ENCODE measurements at regions not wholly inside any gene's neighbourhood (a gene's known extent, or its start where the extent isn't known, plus 50 kb on each side); places are given as distances from the start of the nearest gene placed in this dataset.

- Mint-ChIP-seq H3K27ac (no peak overlapping the region), H3K36me3 (ENCODE audit: low read depth) (no peaks in the 10 kb centered on the region), H3K9me3 (peaks cover 7% of the 10 kb centered on the region), H3K4me1 (ENCODE audit: low read depth) (no peaks in the 10 kb centered on the region), H3K27me3 (no peaks in the 10 kb centered on the region), H3K4me3 (no peak overlapping the region)
- intact Hi-C loops (cut with micrococcal nuclease): no loop called here
These were observed 933.1 kb downstream of the EPHA3 start for GRCh38 chr3:90040554-90040953.

GRCh38 chr3:90041995-90042394 lies 934.6 kb downstream of the EPHA3 start:
- no peak overlapping the region for H3K4me3 Mint-ChIP-seq
- H3K9me3 Mint-ChIP-seq: peaks cover 15% of the 10 kb centered on the region
- no peak overlapping the region for H3K27ac Mint-ChIP-seq
- intact Hi-C loops (cut with micrococcal nuclease): no loop called here
- H3K4me1 Mint-ChIP-seq (ENCODE audit: low read depth): no peaks in the 10 kb centered on the region
- no peaks in the 10 kb centered on the region for H3K36me3 Mint-ChIP-seq (ENCODE audit: low read depth)
- H3K27me3 Mint-ChIP-seq: no peaks in the 10 kb centered on the region

DNA sequence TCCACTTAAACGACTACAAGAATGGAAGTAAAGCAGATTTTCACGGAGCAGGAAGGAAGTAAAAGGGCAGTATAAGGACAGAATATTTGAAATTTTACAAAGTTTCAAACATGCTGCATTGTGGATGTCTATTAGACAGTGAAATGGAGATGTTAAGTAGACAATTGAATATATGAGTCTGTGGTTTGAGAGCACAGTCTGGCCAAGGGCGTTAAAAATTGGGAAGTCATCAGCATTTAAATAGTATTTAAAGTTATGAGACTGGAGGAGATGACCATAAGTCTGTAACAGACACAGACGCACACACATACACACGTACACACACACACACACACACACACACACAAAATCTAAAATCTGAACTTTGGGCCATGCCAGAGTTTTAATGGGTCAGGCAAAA lies 935.9 kb downstream of the EPHA3 start:
- no peaks in the 10 kb centered on the region for H3K36me3 Mint-ChIP-seq (ENCODE audit: low read depth)
- H3K27me3 Mint-ChIP-seq: no peaks in the 10 kb centered on the region
- H3K4me3 Mint-ChIP-seq: no peak overlapping the region
- H3K27ac Mint-ChIP-seq: no peak overlapping the region
- H3K4me1 Mint-ChIP-seq (ENCODE audit: low read depth): no peaks in the 10 kb centered on the region
- intact Hi-C loops (cut with micrococcal nuclease): no loop called here
- peaks cover 15% of the 10 kb centered on the region for H3K9me3 Mint-ChIP-seq

- Mint-ChIP-seq H3K9me3 (peaks cover 15% of the 10 kb centered on the region), H3K4me1 (ENCODE audit: low read depth) (no peaks in the 10 kb centered on the region), H3K27me3 (no peaks in the 10 kb centered on the region), H3K36me3 (ENCODE audit: low read depth) (no peaks in the 10 kb centered on the region), H3K4me3 (no peak overlapping the region), H3K27ac (no peak overlapping the region)
- intact Hi-C loops (cut with micrococcal nuclease): no loop called here
These were observed 936.8 kb downstream of the EPHA3 start for GRCh38 chr3:90044084-90044816.

GRCh38 chr3:90052425-90052950 lies 945.1 kb downstream of the EPHA3 start:
- Mint-ChIP-seq H3K36me3 (ENCODE audit: low read depth) (no peaks in the 10 kb centered on the region), H3K4me1 (ENCODE audit: low read depth) (no peaks in the 10 kb centered on the region)
- intact Hi-C loops (cut with micrococcal nuclease): no loop called here

GRCh38 chr3:90054311-90054710 lies 946.9 kb downstream of the EPHA3 start:
- Mint-ChIP-seq H3K4me3 (no peak overlapping the region), H3K9me3 (no peaks in the 10 kb centered on the region), H3K36me3 (ENCODE audit: low read depth) (no peaks in the 10 kb centered on the region), H3K27me3 (no peaks in the 10 kb centered on the region), H3K4me1 (ENCODE audit: low read depth) (no peaks in the 10 kb centered on the region), H3K27ac (no peak overlapping the region)
- intact Hi-C loops (cut with micrococcal nuclease): no loop called here

More at GRCh38 chr3:90052425-90052950, 945.1 kb downstream of the EPHA3 start:
- H3K9me3 Mint-ChIP-seq: no peaks in the 10 kb centered on the region
- H3K4me3 Mint-ChIP-seq: no peak overlapping the region
- H3K27me3 Mint-ChIP-seq: no peaks in the 10 kb centered on the region
- no peak overlapping the region for H3K27ac Mint-ChIP-seq

DNA sequence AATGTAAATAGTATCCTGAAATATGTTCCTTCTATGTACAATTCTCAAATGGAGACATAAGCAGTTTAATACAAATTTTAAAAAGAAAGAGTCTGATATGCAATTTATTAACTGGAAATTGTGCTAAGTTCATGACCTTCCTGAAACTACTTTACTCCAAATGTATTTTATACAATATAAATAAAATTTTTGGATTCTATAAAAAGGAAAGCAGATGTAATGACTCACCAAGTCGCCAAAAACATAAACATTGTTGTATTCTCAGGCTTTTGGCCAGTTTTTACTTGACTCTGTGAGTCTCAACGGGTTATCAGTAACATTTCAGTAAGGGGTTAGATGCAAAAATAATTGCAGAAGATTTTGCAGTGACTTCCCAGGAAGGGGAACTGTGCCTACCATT lies 948.2 kb downstream of the EPHA3 start:
- Mint-ChIP-seq H3K27ac (no peak overlapping the region), H3K36me3 (ENCODE audit: low read depth) (no peaks in the 10 kb centered on the region), H3K27me3 (no peaks in the 10 kb centered on the region), H3K4me1 (ENCODE audit: low read depth) (no peaks in the 10 kb centered on the region), H3K9me3 (no peaks in the 10 kb centered on the region), H3K4me3 (no peak overlapping the region)
- intact Hi-C loops (cut with micrococcal nuclease): no loop called here

GRCh38 chr3:90056281-90057032 lies 949.0 kb downstream of the EPHA3 start:
- Mint-ChIP-seq H3K9me3 (no peaks in the 10 kb centered on the region), H3K27me3 (no peaks in the 10 kb centered on the region), H3K36me3 (ENCODE audit: low read depth) (no peaks in the 10 kb centered on the region), H3K4me1 (ENCODE audit: low read depth) (no peaks in the 10 kb centered on the region), H3K4me3 (no peak overlapping the region), H3K27ac (no peak overlapping the region)
- intact Hi-C loops (cut with micrococcal nuclease): no loop called here

DNA sequence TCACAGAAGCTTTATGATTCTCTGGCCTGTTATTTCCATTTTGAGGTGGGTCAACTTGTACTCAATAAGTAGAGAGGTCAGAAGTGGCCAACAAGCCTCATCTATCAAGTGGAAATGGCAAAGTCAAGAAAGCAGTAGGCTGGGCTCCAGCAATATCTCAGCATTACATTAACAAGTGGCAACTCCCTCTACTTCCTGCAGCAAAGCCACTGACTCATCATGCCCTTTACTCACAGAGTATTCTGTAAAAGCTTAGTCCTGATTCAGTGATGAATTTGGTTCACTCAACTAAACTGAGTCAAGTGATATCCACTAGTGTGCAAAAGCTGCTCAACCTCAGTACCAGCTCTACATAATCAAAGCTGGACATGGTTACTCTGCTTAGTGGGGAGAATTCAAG lies 954.6 kb downstream of the EPHA3 start:
- no peaks in the 10 kb centered on the region for H3K27me3 Mint-ChIP-seq
- H3K36me3 Mint-ChIP-seq (ENCODE audit: low read depth): no peaks in the 10 kb centered on the region
- intact Hi-C loops (cut with micrococcal nuclease): no loop called here
- no peak overlapping the region for H3K4me3 Mint-ChIP-seq
- H3K9me3 Mint-ChIP-seq: peaks cover 9% of the 10 kb centered on the region
- no peaks in the 10 kb centered on the region for H3K4me1 Mint-ChIP-seq (ENCODE audit: low read depth)
- H3K27ac Mint-ChIP-seq: no peak overlapping the region

DNA sequence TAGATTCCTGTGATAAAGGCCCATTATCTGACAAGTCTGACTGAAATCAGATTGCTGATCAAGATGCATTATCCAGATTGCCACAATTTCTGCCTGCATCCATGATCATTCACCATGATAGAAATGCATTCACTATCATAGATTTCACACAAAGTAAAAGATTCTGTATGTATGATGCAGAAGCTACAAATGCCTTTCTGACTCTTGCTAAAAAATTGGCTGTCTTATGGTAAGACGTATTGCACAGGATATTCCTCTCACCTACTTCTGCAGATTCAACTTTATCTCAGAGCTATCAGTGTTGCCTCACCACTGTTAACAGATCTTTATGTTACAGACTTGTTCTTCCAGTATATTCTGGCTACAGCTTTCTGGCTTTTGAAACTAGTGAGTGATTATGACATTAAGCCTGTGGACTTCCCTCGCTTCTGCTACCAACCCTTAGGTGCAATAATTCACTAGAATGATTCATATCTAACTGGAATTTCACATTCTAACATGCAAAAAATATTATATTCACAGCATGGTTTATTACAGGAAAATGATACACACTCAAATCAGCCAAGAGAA lies 955.3 kb downstream of the EPHA3 start:
- Mint-ChIP-seq H3K4me1 (ENCODE audit: low read depth) (no peaks in the 10 kb centered on the region), H3K4me3 (no peak overlapping the region), H3K36me3 (ENCODE audit: low read depth) (no peaks in the 10 kb centered on the region), H3K27ac (no peak overlapping the region), H3K27me3 (no peaks in the 10 kb centered on the region), H3K9me3 (peaks cover 9% of the 10 kb centered on the region)
- intact Hi-C loops (cut with micrococcal nuclease): no loop called here

DNA sequence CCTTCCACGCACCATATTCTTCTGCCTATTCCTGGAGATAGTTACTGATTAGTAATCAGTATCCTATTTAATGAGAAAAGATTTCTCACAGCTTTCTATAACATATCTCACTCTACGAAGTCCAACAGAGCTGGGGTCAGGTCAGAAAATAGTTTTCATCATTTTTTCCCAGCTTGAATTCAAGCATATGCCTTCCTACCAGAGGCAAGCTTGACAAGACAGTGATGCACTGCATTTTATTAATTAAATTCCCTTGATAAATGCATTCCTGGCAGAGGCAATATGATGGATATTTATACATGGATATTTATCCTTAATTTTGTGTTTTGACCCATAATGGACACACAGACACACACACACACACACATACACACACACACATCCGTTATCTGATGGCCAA lies 961.4 kb downstream of the EPHA3 start:
- H3K27ac Mint-ChIP-seq: no peak overlapping the region
- H3K4me3 Mint-ChIP-seq: no peak overlapping the region
- H3K4me1 Mint-ChIP-seq (ENCODE audit: low read depth): no peaks in the 10 kb centered on the region
- H3K36me3 Mint-ChIP-seq (ENCODE audit: low read depth): no peaks in the 10 kb centered on the region
- H3K27me3 Mint-ChIP-seq: no peaks in the 10 kb centered on the region
- peaks cover 23% of the 10 kb centered on the region for H3K9me3 Mint-ChIP-seq
- intact Hi-C loops (cut with micrococcal nuclease): no loop called here

- Mint-ChIP-seq H3K9me3 (peaks cover 16% of the 10 kb centered on the region), H3K36me3 (ENCODE audit: low read depth) (no peaks in the 10 kb centered on the region), H3K4me3 (no peak overlapping the region), H3K27ac (no peak overlapping the region), H3K4me1 (ENCODE audit: low read depth) (no peaks in the 10 kb centered on the region), H3K27me3 (no peaks in the 10 kb centered on the region)
- intact Hi-C loops (cut with micrococcal nuclease): no loop called here
These were observed 962.3 kb downstream of the EPHA3 start for GRCh38 chr3:90069748-90070147.

- Mint-ChIP-seq H3K27me3 (no peaks in the 10 kb centered on the region), H3K9me3 (peaks cover 23% of the 10 kb centered on the region), H3K4me1 (ENCODE audit: low read depth) (no peaks in the 10 kb centered on the region), H3K4me3 (no peak overlapping the region), H3K36me3 (ENCODE audit: low read depth) (no peaks in the 10 kb centered on the region), H3K27ac (no peak overlapping the region)
- intact Hi-C loops (cut with micrococcal nuclease): no loop called here
These were observed 968.7 kb downstream of the EPHA3 start for GRCh38 chr3:90076136-90076535.

DNA sequence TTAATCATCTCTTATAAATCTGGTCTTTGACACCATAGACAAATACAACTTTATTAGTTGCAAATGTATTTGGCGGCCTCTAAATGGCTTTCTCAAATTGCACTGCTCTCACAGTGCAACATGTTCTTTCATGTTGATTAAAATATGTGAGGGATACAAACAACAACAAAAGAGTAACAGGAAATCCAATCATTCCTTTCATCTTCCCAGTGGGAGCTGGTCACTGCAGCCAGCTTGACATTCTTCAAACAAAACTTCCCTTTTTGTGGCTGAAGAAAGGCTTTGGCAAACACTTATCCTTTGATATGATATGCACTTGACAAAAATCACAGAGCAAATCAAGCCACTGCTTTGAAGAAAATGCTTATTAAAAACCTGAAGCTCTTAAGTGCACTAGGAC lies 973.6 kb downstream of the EPHA3 start:
- intact Hi-C loops (cut with micrococcal nuclease): no loop called here
- Mint-ChIP-seq H3K9me3 (peaks cover 8% of the 10 kb centered on the region), H3K36me3 (ENCODE audit: low read depth) (no peaks in the 10 kb centered on the region), H3K27me3 (no peaks in the 10 kb centered on the region), H3K4me1 (ENCODE audit: low read depth) (no peaks in the 10 kb centered on the region), H3K27ac (no peak overlapping the region), H3K4me3 (no peak overlapping the region)

Measured in dendritic cell treated with granulocyte-macrophage colony-stimulating factor and Interleukin-4, amounts not matched to agents 40 ng/mL and 50 ng/mL, for 4 days (primary cell).